Brain microvascular endothelial cell (primary cell): ENCODE measurements at regions not wholly inside any gene's neighbourhood (a gene's known extent, or its start where the extent isn't known, plus 50 kb on each side); places are given as distances from the start of the nearest gene placed in this dataset.

Source experiments
- DNase-seq: peaks from one replicate; pipeline ENCODE4 v3.0.0-alpha.2; 2020
- H3K27ac ChIP-seq: fragments of 250-450 bp; sonication (Bioruptor Pico); 2 replicates; pipeline ENCODE4 v1.5.1; 2020; ENCODE audit warnings: mild to moderate bottlenecking, moderate library complexity
- H3K27me3 ChIP-seq: fragments of 250-450 bp; sonication (Bioruptor Pico); replicated peaks from 2 replicates; pipeline ENCODE4 v1.5.1; 2020; ENCODE audit warnings: mild to moderate bottlenecking
- H3K36me3 ChIP-seq: fragments of 250-450 bp; sonication (Bioruptor Pico); replicated peaks from 2 replicates; pipeline ENCODE4 v1.5.1; 2020; ENCODE audit warnings: mild to moderate bottlenecking
- H3K4me3 ChIP-seq: 2 replicates; pipeline ENCODE4 v1.5.1; 2011; ENCODE audit warnings: low read depth, mild to moderate bottlenecking, control low read depth, low read length, moderate library complexity
- CTCF ChIP-seq: IDR thresholded peaks from 2 replicates; pipeline ENCODE4 v1.5.1; 2011; ENCODE audit warnings: low read depth, mild to moderate bottlenecking, moderate library complexity, low read length, control low read depth, inconsistent platforms; ENCODE audit errors: missing control alignments
- in situ Hi-C: cut with HindIII; loops from 2 replicates; pipeline ENCODE4 v1.10.0; 2017; ENCODE audit warnings: low sequenced_read_pairs, low pct_ligation_motif_present

GRCh38 chr5:92371171-92371888, 988.2 kb upstream of the ARRDC3 start:
- no peak for TF ChIP-seq CTCF
- Histone ChIP-seq H3K27me3 (no peaks in the 10 kb centered on the region), H3K27ac (no peak overlapping the region), H3K36me3 (no peaks in the 10 kb centered on the region), H3K4me3 (no peak overlapping the region)
- DNase-seq = no peak
- in situ Hi-C loops = no loop called here

GRCh38 chr5:92370032-92370431, 986.9 kb upstream of the ARRDC3 start:
- Histone ChIP-seq H3K27ac (no peak overlapping the region), H3K4me3 (no peak overlapping the region), H3K27me3 (no peaks in the 10 kb centered on the region), H3K36me3 (no peaks in the 10 kb centered on the region)
- in situ Hi-C loops = no loop called here
- no peak for DNase-seq
- no peak for TF ChIP-seq CTCF

GRCh38 chr5:92369587-92369986, 986.5 kb upstream of the ARRDC3 start:
- no peak for TF ChIP-seq CTCF
- no peak for DNase-seq
- H3K27me3 ChIP-seq = no peaks in the 10 kb centered on the region
- no peaks in the 10 kb centered on the region for H3K36me3 ChIP-seq
- H3K4me3 ChIP-seq = no peak overlapping the region
- in situ Hi-C loops = no loop called here
- no peak overlapping the region for H3K27ac ChIP-seq

- no peak overlapping the region for H3K4me3 ChIP-seq
- in situ Hi-C loops = no loop called here
- no peak for TF ChIP-seq CTCF
- no peak for DNase-seq
- H3K27ac ChIP-seq = no peak overlapping the region
- no peaks in the 10 kb centered on the region for H3K36me3 ChIP-seq
- H3K27me3 ChIP-seq = no peaks in the 10 kb centered on the region
These were observed 982.0 kb upstream of the ARRDC3 start for GRCh38 chr5:92364986-92365550.

GRCh38 chr5:92353107-92354030, 970.3 kb upstream of the ARRDC3 start:
- Histone ChIP-seq H3K27ac (no peak overlapping the region), H3K4me3 (no peak overlapping the region), H3K36me3 (no peaks in the 10 kb centered on the region), H3K27me3 (no peaks in the 10 kb centered on the region)
- TF ChIP-seq CTCF = no peak
- DNase-seq = no peak
- in situ Hi-C loops = no loop called here
